HG03097 (cell line): ENCODE measurements at regions not wholly inside any gene's neighbourhood (a gene's known extent, or its start where the extent isn't known, plus 50 kb on each side); places are given as distances from the start of the nearest gene placed in this dataset.

ENCODE experiments used
- ATAC-seq: cut with Tn5 transposase; IDR thresholded peaks from one replicate; pipeline ENCODE4 v1.9.1; 2021; ENCODE audit not compliant: unreplicated experiment, low FRiP score

DNA sequence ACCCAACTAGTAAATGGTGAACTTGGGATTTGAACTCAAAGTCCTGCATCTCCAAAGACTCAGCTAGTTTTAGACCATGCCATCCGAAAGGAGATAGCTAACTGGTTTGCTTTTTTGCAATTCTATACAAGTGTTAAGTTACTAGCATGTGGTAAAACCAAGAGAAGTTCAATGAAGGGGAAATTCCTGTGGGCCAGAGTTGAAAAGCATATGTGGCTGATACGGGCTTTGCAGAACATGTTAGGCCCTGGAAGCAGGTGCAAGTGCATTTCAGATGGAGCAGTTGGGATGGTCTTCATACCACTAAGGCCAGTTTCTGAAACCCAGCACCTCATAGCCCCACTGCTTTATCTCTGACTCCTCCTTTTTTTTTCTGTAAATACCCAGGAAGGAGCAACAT, 620.9 kb downstream of the PLPP3 start:
- no peak for ATAC-seq

DNA sequence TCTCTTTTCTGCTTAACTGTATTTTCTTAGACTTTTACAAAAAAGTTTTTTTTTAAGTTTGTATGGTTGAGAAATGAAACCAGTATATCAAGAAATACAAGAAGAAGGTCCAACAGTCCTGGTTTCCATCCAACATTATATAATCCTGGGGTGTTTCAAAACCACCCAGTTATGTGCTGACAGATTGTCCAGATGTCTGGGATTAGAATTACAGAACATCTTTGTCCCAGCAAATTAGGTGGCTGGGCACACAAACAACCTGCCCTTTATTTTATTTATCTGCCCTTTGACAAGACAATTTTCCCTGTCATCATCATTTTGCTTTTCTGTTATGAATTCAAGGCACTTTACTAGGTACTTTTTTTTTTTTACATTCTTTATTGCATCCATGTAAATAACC, 622.1 kb downstream of the PLPP3 start:
- no peak for ATAC-seq

DNA sequence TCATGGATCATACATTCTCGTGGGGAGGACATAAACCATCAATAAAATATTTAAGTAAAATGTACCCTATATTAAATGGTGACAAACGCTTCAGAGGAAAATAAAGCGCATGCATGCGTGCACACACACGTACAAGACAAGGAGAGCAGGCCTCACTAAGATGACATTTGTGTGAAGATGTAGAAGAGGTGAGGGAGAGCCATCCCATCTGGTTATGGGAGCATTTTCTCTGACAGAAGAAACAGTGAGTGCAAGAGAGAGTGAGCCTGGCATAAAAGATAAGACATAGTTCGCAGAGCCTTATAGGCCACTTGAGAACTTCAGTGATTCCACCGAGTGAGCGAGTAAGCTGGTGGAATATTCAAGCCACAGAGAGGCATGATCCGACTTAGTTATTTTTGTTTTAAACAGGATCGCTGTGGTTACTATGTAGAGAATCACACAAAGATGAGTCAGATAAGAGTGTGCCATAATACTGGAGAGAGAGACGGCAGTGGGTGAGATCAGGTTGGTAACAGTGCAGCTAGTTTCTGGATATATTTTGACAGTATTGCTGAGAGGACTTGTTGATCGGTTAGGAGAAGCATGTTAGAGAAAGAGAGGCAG, 624.2 kb downstream of the PLPP3 start:
- ATAC-seq: no peak

DNA sequence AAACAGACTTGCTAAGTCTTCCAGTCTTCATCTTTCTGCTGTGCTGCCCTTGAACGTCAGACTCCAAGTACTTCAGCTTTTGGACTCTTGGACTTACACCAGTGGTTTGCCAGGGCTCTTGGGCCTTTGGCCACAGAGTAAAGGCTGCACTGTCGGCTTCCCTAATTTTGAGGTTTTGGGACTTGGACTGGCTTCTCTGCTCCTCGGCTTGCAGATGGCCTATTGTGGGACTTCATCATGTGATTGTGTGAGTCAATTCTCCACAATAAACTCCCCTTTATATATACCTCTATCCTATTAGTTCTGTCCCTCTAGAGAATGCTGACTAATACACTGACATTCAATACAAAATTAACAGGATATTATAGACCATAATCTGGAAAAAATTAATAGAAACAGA, 628.1 kb downstream of the PLPP3 start:
- ATAC-seq: no peak

DNA sequence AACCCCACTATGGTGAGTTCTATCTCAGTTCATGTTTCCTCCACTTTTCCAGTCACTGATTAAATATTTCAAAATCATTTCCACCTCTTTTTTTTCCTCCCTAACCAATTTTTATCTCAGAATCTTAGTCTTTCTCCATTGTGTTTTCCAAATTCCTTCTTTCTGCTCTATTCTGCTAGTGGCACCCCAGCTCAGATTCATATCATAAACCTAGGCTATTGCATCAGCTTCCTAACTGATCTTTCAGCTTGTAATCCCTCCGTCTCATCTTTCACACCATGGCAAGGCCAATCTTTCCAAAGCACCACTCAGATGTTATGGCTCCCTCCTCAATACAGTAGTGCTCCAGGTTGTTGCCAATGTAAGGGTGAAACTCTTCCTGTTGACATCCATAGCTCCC, 631.9 kb downstream of the PLPP3 start:
- ATAC-seq: no peak

DNA sequence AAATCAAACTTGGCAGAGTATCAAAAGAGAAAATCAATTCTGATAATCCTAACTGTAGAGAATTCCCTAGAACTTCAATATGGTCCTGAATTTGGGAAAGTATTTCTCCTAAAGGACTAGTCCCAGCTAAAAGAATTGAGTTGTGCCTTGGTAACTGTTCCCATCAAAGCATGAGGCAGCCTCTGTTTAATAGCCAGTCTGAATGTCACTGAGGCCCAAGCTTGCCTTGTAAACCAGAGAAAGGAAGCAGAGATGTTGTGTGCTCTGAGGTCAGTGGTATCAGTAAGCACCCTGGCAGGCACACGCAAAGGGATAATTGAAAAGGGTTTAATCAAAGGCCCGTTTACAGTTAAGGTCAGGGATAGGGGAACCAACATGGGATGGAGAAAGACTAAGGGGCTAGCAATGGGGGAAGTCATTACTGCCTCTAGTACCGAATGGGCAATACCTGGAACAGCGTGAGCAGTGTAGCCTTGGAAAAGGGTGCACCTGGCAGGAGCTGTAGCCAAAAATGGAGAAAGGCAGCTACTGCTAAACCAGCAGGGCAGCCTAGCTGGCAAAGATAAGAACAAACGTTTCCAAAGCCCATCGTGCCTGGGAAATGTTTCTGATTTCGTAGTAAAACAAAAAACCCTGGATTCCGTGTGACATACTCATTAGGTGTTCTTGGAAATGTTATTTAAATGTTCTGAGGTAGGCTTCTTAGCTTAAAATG, 635.5 kb downstream of the PLPP3 start:
- ATAC-seq: no peak

DNA sequence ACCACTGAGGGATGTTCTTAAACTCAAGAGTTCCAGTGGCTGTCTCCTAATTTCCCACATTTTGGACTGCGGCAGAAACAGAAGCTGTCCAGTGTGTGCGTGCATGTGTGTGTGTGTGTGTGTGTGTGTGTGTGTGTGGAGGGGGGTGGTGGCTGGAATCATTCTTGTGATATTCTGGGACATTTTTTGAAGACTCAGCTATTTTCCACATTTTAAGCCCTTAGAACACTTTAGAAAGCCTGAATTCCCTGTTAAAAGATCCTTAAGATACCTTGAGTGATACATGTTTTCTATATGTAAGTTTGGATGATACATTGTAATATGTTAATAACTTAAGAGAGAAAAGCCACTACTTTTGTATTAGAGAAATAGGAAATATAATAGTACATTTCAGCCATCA, 636.4 kb downstream of the PLPP3 start:
- ATAC-seq: no peak

DNA sequence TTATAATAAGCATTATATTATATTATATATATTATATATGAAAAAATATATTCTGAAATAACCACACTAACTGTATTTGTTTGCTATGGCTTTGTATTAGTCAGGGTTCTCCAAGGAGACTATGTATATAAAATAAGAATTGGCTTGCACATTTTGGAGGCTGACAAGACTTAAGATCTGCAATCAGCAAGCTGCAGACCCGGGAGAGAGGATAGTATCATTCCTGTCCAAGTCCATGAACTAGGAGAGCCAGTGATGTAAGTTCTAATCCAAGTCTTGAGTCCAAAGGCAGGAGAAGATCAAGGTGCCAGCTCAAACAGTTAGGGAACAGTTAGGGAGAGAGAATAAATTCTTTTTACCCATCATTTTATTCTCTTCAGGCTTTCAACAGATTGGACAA, 639.5 kb downstream of the PLPP3 start:
- ATAC-seq: no peak

DNA sequence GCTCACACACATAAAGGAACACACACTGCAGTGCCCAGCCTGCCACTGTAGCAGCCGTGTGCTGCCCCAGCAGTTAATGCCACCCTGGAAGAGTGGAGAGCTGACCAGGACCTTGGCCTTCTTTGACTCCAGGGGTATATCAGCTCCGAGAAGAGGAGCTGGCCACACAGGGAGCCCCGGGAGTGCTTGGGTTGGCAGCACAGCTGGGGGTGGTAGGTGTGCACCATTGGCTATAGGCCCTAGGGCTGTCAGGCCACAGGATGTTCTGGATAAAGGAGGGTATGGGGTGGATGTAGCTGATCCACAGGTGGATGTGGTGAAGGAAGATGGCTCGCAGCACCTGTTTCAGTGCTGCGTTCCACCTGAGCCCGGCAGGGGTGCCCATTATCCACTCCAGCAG, 640.5 kb downstream of the PLPP3 start:
- no peak for ATAC-seq

DNA sequence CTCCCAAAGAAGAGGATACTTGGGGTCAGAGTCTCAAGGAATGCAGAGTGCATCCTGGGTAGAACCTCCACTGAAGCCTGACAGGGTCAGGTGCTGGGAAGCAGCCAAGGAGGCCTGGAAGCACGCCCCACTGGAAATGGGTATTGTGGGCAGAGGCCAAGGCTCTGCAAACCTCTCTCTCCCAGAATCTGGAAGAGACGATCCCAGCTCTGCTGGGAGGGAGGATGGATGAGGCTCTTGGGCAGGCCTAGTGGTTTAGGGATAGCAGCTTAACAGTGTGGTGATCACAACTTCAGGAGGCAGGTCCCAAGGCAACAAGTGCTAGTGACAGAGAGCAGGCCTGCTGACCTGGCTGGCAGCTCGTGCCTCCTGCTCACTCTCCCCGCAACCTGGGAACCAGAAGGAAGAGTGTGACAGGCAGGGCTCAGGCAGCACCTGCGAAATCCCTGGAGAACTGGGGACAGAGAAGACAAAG, 641.0 kb downstream of the PLPP3 start:
- ATAC-seq: no peak

DNA sequence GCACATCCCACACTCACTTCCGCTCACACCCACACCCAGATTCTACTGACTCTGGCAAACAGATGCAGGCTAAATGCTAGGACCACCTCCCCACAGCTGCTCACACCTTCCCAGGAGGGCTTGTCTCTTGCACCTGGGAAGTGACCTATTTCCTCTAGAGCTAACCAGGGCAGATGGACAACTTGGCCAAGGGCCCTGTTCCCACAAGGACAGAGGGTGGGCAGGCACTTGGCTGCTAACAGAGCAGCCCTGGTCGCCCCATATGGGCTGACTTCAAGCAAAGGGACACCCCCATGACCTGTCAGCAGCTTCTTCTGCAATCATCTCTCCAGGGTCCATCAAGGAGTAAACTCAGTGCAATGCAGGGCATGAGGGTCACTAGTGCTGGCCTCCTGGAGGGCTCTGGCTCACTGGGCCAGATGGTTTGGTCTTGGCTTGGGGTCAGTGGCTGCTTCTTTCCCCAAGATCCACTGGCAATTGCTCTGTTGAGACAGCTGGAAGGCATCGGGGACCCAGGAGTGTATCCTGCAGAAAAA, 641.5 kb downstream of the PLPP3 start:
- no peak for ATAC-seq

DNA sequence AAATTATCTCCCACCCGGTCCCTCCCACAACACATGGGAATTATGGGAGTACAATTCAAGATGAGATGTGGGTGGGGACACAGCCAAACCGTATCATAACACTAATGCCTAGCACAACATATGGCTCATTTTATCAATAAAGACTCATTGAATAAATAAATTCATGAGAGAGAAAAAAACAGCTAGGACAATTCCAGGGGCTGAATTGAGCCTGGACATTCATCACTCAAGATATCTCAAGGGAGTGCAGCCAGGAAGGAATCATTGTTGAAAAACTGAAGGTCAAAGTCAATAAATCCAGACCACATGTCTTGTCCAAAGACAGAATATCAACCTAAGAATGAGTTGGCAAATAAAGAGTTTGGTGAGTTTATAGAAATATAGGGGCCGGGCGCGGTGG, 644.1 kb downstream of the PLPP3 start:
- ATAC-seq: no peak

DNA sequence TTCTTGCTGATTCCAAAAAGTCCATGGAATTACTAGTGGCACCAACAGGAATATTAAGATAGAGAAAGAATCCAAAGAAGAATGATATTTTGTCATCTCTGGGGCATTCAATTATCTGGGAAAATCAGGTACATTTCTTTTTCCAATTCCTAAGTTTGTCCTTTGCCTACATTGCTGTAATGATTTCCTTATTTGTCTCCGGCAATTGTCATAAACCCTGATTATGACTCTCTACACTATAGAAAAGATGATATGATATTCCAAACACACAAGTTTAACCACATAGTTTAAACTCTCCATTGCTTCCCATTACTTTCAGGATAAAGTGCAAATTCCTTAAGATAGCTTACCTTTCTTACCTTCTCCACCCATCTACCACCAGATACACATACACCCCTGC, 647.0 kb downstream of the PLPP3 start:
- ATAC-seq: no peak

DNA sequence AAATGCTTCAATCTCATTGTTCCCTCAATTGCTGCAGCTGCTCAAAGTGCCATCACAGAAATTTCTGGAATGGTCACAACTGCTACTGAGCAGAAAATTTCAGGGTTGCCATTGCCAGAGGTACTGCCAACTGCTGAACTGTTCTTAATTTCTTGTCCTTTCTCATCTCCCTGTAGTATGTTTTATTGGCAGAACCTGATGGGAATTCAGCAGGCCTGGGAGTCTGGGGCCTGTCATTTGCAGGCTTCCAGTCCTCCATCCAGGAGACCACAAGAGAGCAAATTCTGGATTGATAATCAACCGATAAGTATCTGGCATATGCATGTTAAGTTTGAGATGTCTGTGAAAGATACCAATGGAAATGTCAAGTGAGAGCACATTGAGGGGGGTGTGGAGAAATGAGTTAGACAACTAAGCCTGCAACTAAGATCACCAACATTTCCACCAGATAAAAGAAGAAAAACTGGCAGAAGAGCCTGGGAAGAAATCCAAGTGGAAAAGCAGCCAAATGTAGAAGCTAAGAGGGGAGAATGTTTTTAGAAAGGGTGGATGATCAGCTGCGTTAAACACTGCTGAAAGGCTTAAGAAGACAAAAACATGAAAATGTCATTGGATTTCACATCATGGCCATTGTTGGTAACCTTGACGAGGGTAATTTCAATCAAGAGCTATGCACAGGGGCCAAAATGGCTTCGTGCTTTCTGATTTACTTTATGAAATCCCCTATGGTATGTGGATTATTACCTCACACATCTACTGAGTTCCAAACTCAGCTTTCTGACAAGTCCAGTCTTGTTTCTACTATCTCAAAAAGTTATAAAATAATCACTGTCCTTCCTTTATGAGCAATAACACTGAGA, 648.1 kb downstream of the PLPP3 start:
- ATAC-seq: no peak

DNA sequence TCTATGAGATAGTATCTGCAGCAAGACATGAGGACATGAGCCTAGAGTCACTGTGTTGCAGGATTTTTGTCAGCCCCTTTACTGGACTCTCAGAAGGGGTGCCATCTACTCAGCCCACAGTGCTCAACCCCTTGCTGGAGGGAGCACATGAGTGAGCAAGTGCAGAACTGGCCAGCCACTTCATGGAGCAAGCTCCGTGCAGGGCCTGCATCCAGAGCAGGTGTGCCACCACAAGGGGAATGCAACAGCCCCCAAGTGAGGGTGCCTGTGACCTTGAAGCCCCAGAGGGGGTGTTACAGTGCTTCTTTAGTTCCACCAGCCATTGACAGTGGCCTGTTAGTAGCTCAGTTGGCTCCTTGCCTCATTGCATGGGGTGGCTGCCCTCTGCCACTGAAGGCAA, 649.7 kb downstream of the PLPP3 start:
- no peak for ATAC-seq

DNA sequence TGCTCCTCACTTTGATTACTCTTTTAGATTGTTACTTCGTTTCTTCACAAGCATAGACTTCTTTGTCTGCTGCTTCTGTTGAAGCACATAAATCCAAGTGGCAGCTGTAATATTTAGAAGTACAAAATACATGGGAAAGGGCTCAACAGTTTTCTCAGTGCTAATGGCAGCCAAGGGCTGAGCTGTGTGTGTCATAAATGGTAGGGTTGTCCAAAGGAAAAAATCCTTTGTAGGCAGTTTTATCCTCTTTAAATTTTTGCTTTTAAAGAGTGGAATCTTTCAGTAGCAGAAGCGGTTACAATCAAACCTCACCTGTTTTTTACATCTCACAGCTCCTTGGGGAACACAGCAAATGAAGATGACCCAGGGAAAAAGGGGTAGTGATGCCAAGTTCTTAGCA, 650.8 kb downstream of the PLPP3 start:
- no peak for ATAC-seq

DNA sequence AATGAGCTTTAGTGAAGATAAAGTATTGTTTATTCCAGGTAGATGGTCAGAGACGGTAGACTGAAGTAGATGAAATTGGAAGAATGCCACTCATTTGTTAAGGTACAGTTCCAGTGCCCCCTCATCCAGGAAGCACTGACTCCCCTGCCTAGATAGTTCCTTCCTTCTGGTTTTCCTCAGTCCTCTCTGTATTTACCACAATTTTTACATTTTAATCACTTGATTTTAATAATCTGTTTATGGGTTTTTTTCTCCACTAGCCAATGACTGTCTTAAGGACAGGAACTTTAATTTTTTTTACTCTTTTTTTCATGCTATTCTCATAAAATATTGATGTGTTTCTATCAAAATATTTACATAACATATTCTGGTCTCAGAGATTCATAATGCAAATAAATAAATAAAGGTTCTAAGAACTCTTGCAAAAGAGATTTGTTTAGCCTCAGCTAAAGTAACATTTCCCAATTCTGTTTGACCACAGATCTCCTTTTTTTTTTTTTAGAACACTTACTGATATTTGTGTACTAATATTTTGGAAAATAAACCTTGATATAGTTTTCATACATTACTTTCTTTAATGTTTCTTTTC, 651.6 kb downstream of the PLPP3 start:
- no peak for ATAC-seq

DNA sequence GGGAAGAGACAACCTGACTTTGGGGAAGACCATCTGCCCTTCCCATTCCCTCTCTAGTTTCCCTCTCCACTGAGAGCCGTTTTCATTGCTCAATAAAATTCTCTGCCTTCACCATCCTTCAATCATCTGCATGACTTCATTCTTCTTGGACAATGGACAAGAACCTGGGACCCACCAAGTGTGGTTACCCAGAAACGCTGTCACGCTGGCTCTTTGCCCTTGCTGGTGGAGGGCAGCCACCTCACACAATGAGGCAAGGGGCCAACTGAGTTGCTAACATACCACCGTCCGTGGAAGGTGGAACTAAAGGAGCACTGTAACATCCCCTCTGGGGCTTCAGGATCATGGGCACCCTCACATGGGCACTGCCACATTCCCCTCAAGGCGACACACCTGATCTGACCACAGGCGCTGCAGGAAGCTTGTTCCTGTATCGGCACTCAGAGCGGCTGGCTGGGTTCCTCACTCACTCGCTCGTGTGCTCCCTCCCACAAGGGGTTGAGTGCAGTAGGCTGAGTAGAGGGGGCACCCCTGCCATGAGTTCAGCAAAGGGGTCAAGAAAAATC, 652.4 kb downstream of the PLPP3 start:
- ATAC-seq: no peak

DNA sequence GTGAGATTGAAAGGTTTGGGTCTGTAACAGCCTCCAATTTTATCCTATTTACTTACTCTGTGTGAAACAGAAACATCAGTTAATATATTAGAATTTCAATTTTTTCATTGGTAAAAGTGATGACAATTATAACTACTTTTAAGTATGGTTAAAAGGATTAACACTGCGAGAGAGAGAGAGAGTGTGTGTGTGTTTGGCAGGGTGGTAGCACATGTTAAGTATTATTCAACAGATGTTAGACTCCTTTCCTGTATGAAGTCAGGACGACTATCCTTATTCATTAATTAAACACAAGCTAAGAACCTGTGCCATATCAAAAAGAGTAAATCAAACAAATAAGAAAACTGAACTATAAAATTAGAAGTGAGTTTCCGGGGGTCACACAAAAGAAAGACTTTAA, 662.5 kb downstream of the PLPP3 start:
- ATAC-seq: no peak

DNA sequence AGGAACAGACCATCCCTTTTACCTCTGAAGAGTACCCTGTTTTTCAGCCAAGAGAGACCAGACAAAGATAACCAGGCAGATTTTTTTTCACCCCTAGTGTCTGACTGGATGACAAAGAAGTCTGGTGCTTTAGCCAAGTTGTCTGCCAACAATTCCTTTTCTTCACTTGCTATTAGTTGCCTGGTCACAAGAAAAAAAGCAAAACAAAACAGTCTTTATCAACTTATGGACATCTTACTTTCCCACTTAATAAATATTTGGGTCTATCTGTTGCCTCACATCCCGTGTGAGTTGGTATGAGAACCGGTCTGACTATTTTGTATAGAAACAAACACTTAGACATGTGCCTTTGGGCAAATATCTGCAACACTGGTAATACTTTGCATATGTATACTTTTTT, 662.9 kb downstream of the PLPP3 start:
- no peak for ATAC-seq

DNA sequence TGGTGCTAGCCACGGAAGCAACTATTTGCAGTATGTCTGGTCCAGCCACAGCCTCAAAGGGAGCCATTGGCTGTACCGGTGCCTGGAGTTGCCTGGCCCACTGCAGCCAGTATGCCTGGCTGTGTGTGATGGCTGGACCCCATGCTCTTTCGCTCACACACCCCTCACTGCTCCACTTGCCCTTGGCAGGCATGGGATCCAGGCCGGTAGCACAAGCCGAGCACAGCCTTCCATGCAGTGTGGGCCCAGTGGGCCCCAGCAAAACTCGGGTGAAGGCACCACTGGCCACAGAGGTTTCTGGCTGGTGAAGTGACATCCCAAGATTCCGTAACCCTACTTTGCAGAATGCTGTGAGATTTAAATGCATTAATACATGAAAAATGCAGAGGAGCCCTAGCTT, 665.8 kb downstream of the PLPP3 start:
- ATAC-seq: no peak
